WTC11 (cell line): ENCODE measurements at regions not wholly inside any gene's neighbourhood (a gene's known extent, or its start where the extent isn't known, plus 50 kb on each side); places are given as distances from the start of the nearest gene placed in this dataset.

Source experiments
- ATAC-seq: fragments of 200-7000 bp; cut with Tn5 transposase; 2 replicates; pipeline ENCODE4 v1.10.0; 2021; ENCODE audit warnings: mild to moderate bottlenecking, moderate library complexity
- CTCF ChIA-PET: fragments of 300-600 bp; sonication (Branson Sonifier 250); formaldehyde crosslinking; loops from one replicate; lab custom pipeline; 2021; ENCODE audit warnings: antibody characterized with exemption; lab: Charles Lee
- POLR2A ChIA-PET: fragments of 350-600 bp; sonication (Branson Sonifier 250); formaldehyde crosslinking; loops from one replicate; lab custom pipeline; 2021; ENCODE audit warnings: antibody characterized with exemption; lab: Charles Lee
- DNase-seq: peaks from one replicate; pipeline ENCODE4 v3.0.0; 2021; ENCODE audit warnings: low spot score
- H3K27ac Mint-ChIP-seq: 2 replicates; pipeline ENCODE4 v1.8.0; 2021; ENCODE audit warnings: mixed read lengths
- H3K27me3 Mint-ChIP-seq: 2 replicates; pipeline ENCODE4 v1.8.0; 2021; ENCODE audit warnings: low read depth, mild to moderate bottlenecking, moderate library complexity, mixed read lengths
- H3K36me3 Mint-ChIP-seq: 2 replicates; pipeline ENCODE4 v1.8.0; 2021; ENCODE audit warnings: mixed read lengths
- H3K4me1 Mint-ChIP-seq: 2 replicates; pipeline ENCODE4 v1.8.0; 2022; ENCODE audit warnings: mixed read lengths
- H3K4me3 Mint-ChIP-seq: 2 replicates; pipeline ENCODE4 v1.8.0; 2021; ENCODE audit warnings: mild to moderate bottlenecking, moderate library complexity, mixed read lengths
- H3K9me3 Mint-ChIP-seq: 2 replicates; pipeline ENCODE4 v1.8.0; 2021; ENCODE audit warnings: mixed read lengths
- ATF1 ChIP-seq: sonication (generic); formaldehyde crosslinking; IDR thresholded peaks from 2 replicates; pipeline ENCODE4 v1.8.1; 2023; ENCODE audit warnings: mild to moderate bottlenecking, moderate library complexity, missing genetic modification reagents
- ATF3 ChIP-seq: sonication (generic); formaldehyde crosslinking; conservative IDR thresholded peaks from 2 replicates; pipeline ENCODE4 v1.8.1; 2022; ENCODE audit warnings: mild to moderate bottlenecking, missing genetic modification reagents
- CREB1 ChIP-seq: sonication (generic); formaldehyde crosslinking; IDR thresholded peaks from 2 replicates; pipeline ENCODE4 v1.8.0; 2023; ENCODE audit warnings: mild to moderate bottlenecking, missing genetic modification reagents
- CREM ChIP-seq: sonication (generic); formaldehyde crosslinking; IDR thresholded peaks from 2 replicates; pipeline ENCODE4 v1.8.1; 2022; ENCODE audit warnings: mild to moderate bottlenecking, missing genetic modification reagents, moderate library complexity
- CTCF ChIP-seq: fragments of 200-600 bp; IDR thresholded peaks from 2 replicates; pipeline ENCODE4 v1.8.0; 2022; ENCODE audit warnings: antibody characterized with exemption
- E2F1 ChIP-seq: sonication (generic); formaldehyde crosslinking; IDR thresholded peaks from 2 replicates; pipeline ENCODE4 v1.8.0; 2022; ENCODE audit warnings: mild to moderate bottlenecking, missing genetic modification reagents
- ETV6 ChIP-seq: sonication (generic); formaldehyde crosslinking; IDR thresholded peaks from 2 replicates; pipeline ENCODE4 v1.8.1; 2022; ENCODE audit warnings: mild to moderate bottlenecking, missing genetic modification reagents
- GRHL2 ChIP-seq: fragments of 250-450 bp; sonication (Bioruptor Pico); IDR thresholded peaks from 2 replicates; pipeline ENCODE4 v1.8.0; 2022; ENCODE audit warnings: mild to moderate bottlenecking, moderate library complexity; ENCODE audit not compliant: insufficient replicate concordance, severe bottlenecking
- IRF1 ChIP-seq: sonication (generic); formaldehyde crosslinking; IDR thresholded peaks from 2 replicates; pipeline ENCODE4 v1.8.0; 2023; ENCODE audit warnings: missing genetic modification reagents
- JUN ChIP-seq: sonication (generic); formaldehyde crosslinking; IDR thresholded peaks from 2 replicates; pipeline ENCODE4 v1.8.0; 2023; ENCODE audit warnings: mild to moderate bottlenecking, missing genetic modification reagents
- MAX ChIP-seq: sonication (generic); formaldehyde crosslinking; IDR thresholded peaks from 2 replicates; pipeline ENCODE4 v1.8.0; 2022; ENCODE audit warnings: mild to moderate bottlenecking, missing genetic modification reagents
- NFATC4 ChIP-seq: fragments of 250-450 bp; sonication (Bioruptor Pico); IDR thresholded peaks from 2 replicates; pipeline ENCODE4 v1.9.0; 2021; ENCODE audit warnings: mild to moderate bottlenecking
- NR1H2 ChIP-seq: sonication (generic); formaldehyde crosslinking; IDR thresholded peaks from 2 replicates; pipeline ENCODE4 v1.9.0; 2021; ENCODE audit warnings: mild to moderate bottlenecking, moderate library complexity, missing genetic modification reagents
- SMAD3 ChIP-seq: sonication (generic); formaldehyde crosslinking; IDR thresholded peaks from 2 replicates; pipeline ENCODE4 v1.8.0; 2022; ENCODE audit warnings: missing genetic modification reagents, mild to moderate bottlenecking, borderline replicate concordance
- TP53 ChIP-seq: sonication (generic); formaldehyde crosslinking; IDR thresholded peaks from 2 replicates; pipeline ENCODE4 v1.8.1; 2023; ENCODE audit warnings: mild to moderate bottlenecking, missing genetic modification reagents
- ZNF232 ChIP-seq: sonication (generic); formaldehyde crosslinking; IDR thresholded peaks from 2 replicates; pipeline ENCODE4 v1.8.0; 2022; ENCODE audit warnings: mild to moderate bottlenecking, missing genetic modification reagents
- ZNF317 ChIP-seq: sonication (generic); formaldehyde crosslinking; IDR thresholded peaks from 2 replicates; pipeline ENCODE4 v1.8.1; 2023; ENCODE audit warnings: low read depth, mild to moderate bottlenecking, moderate library complexity, missing genetic modification reagents, borderline replicate concordance
- ZNF532 ChIP-seq: fragments of 250-450 bp; sonication (Bioruptor Pico); IDR thresholded peaks from 2 replicates; pipeline ENCODE4 v1.9.0; 2021; ENCODE audit warnings: mild to moderate bottlenecking, borderline replicate concordance
- ZNF671 ChIP-seq: fragments of 250-450 bp; sonication (Bioruptor Pico); IDR thresholded peaks from 2 replicates; pipeline ENCODE4 v1.8.0; 2021; ENCODE audit warnings: mild to moderate bottlenecking
- ZSCAN18 ChIP-seq: fragments of 250-450 bp; sonication (Bioruptor Pico); IDR thresholded peaks from 2 replicates; pipeline ENCODE4 v2.1.2; 2022; ENCODE audit warnings: mild to moderate bottlenecking, moderate library complexity

GRCh38 chrX:54615109-54615508, 85.1 kb downstream of the GNL3L start:
- CTCF ChIA-PET: no interaction called here
- 0 out of 2 replicates have a peak, but pooled peaks cover 2% of the 10 kb centered on the region for H3K4me1 Mint-ChIP-seq
- DNase-seq (no peak), ATAC-seq (no peak)
- no peak overlapping the region for H3K4me3 Mint-ChIP-seq
- TF ChIP-seq MAX (CRISPR knock-in tag) (no peak), GRHL2 (CRISPR knock-in tag) (no peak), CREM (CRISPR knock-in tag) (no peak), ZNF671 (CRISPR knock-in tag) (no peak), ZSCAN18 (CRISPR knock-in tag) (no peak), ZNF232 (CRISPR knock-in tag) (no peak), CTCF (no peak), ATF1 (no peak), CREB1 (CRISPR knock-in tag) (no peak), ZNF317 (CRISPR knock-in tag) (no peak), TP53 (CRISPR knock-in tag) (no peak)
- H3K27ac Mint-ChIP-seq: no peak overlapping the region
- peaks cover 28% of the 10 kb centered on the region for H3K9me3 Mint-ChIP-seq
- POLR2A ChIA-PET: no interaction called here
- H3K27me3 Mint-ChIP-seq: no peaks in the 10 kb centered on the region; the same call in 1 of the 2 replicates
- H3K36me3 Mint-ChIP-seq: peaks cover 26% of the 10 kb centered on the region

GRCh38 chrX:54633641-54634040, 103.6 kb downstream of the GNL3L start:
- ChIA-PET CTCF (interaction anchor here (1.6 to 2.1 kb wide), 2 partner anchors 27 to 153 kb away, joined by 4 to 6 read pairs; no protein-coding TSS in a partner anchor), POLR2A (no interaction called here)
- H3K4me1 Mint-ChIP-seq: peaks cover 40% of the 10 kb centered on the region
- H3K4me3 Mint-ChIP-seq: no peak overlapping the region
- peaks cover 8% of the 10 kb centered on the region; the same call in 1 of the 2 replicates for H3K36me3 Mint-ChIP-seq
- H3K27ac Mint-ChIP-seq: peak overlapping the region; percentile 41
- peaks cover 9% of the 10 kb centered on the region; the same call in 1 of the 2 replicates for H3K9me3 Mint-ChIP-seq
- TF ChIP-seq NFATC4 (no peak), JUN (CRISPR knock-in tag) (no peak), IRF1 (CRISPR knock-in tag) (no peak), ZNF232 (CRISPR knock-in tag) (no peak), NR1H2 (CRISPR knock-in tag) (no peak), SMAD3 (CRISPR knock-in tag) (no peak), ZNF532 (no peak), ETV6 (CRISPR knock-in tag) (no peak), E2F1 (CRISPR knock-in tag) (no peak), ATF3 (CRISPR knock-in tag) (no peak)
- ATAC-seq: peak; percentile 93
- H3K27me3 Mint-ChIP-seq: no peaks in the 10 kb centered on the region
- peak; percentile 29 for DNase-seq
